GM23338 (cell line): ENCODE measurements at regions not wholly inside any gene's neighbourhood (a gene's known extent, or its start where the extent isn't known, plus 50 kb on each side); places are given as distances from the start of the nearest gene placed in this dataset.

Experiments used
- ATAC-seq: fragments of 200-7000 bp; cut with Tn5 transposase; 3 replicates; pipeline ENCODE4 v1.9.1; 2020
- DNase-seq: peaks from one replicate; pipeline ENCODE4 v3.0.0-alpha.2; 2015; ENCODE audit warnings: low spot score
- H2AFZ ChIP-seq: fragments of 200-600 bp; sonication (generic); 2 replicates; pipeline ENCODE4 v1.8.0; 2016; ENCODE audit warnings: antibody characterized with exemption, mild to moderate bottlenecking, moderate library complexity
- H3F3A ChIP-seq: fragments of 200-600 bp; sonication (generic); replicated peaks from 2 replicates; pipeline ENCODE4 v1.8.0; 2017; ENCODE audit warnings: antibody characterized with exemption, mixed run types, low read depth
- H3K27ac ChIP-seq: fragments of 200-600 bp; sonication (generic); 2 replicates; pipeline ENCODE4 v1.6.1; 2016; ENCODE audit warnings: low read depth
- H3K27me3 ChIP-seq: fragments of 200-600 bp; sonication (generic); 2 replicates; pipeline ENCODE4 v1.8.0; 2016; ENCODE audit warnings: mild to moderate bottlenecking, mixed run types, moderate library complexity; ENCODE audit not compliant: insufficient read depth
- H3K36me3 ChIP-seq: fragments of 200-600 bp; sonication (generic); 2 replicates; pipeline ENCODE4 v1.8.0; 2016; ENCODE audit warnings: mild to moderate bottlenecking; ENCODE audit not compliant: insufficient read depth
- H3K4me1 ChIP-seq: fragments of 200-600 bp; sonication (generic); 2 replicates; pipeline ENCODE4 v1.8.0; 2016; ENCODE audit warnings: mild to moderate bottlenecking, moderate library complexity; ENCODE audit not compliant: insufficient read depth
- H3K4me2 ChIP-seq: fragments of 200-600 bp; sonication (generic); 2 replicates; pipeline ENCODE4 v1.7.1; 2017; ENCODE audit warnings: mixed run types
- H3K4me3 ChIP-seq: fragments of 200-600 bp; sonication (generic); 2 replicates; pipeline ENCODE4 v1.6.1; 2016; ENCODE audit warnings: mixed run types
- H3K79me2 ChIP-seq: fragments of 200-600 bp; sonication (generic); replicated peaks from 2 replicates; pipeline ENCODE4 v1.8.0; 2017; ENCODE audit warnings: mild to moderate bottlenecking; ENCODE audit not compliant: insufficient read depth
- H3K9me2 ChIP-seq: fragments of 200-600 bp; sonication (generic); 2 replicates; pipeline ENCODE4 v1.8.0; 2017; ENCODE audit not compliant: insufficient read depth
- H4K20me1 ChIP-seq: fragments of 200-600 bp; sonication (generic); replicated peaks from 2 replicates; pipeline ENCODE4 v1.8.0; 2017; ENCODE audit warnings: mild to moderate bottlenecking; ENCODE audit not compliant: insufficient read depth
- H3K27ac Mint-ChIP-seq: 2 replicates; pipeline ENCODE4 v1.8.0; 2020; ENCODE audit warnings: inconsistent platforms, mild to moderate bottlenecking, moderate library complexity, mixed read lengths
- H3K27me3 Mint-ChIP-seq: 3 replicates; pipeline ENCODE4 v1.8.0; 2022; ENCODE audit warnings: low read depth, mild to moderate bottlenecking, moderate library complexity, mixed read lengths, inconsistent platforms; ENCODE audit not compliant: insufficient read depth, poor library complexity
- H3K36me3 Mint-ChIP-seq: 3 replicates; pipeline ENCODE4 v1.8.0; 2021; ENCODE audit warnings: low read depth, mild to moderate bottlenecking, inconsistent platforms, moderate library complexity, mixed read lengths
- H3K4me1 Mint-ChIP-seq: 3 replicates; pipeline ENCODE4 v1.8.0; 2020; ENCODE audit warnings: mild to moderate bottlenecking, inconsistent platforms, mixed read lengths
- H3K4me3 Mint-ChIP-seq: 3 replicates; pipeline ENCODE4 v1.8.0; 2021; ENCODE audit warnings: moderate library complexity, mild to moderate bottlenecking, inconsistent platforms, mixed read lengths
- H3K9me3 Mint-ChIP-seq: 3 replicates; pipeline ENCODE4 v1.8.0; 2020; ENCODE audit warnings: moderate library complexity, mild to moderate bottlenecking, inconsistent platforms, mixed read lengths
- CREB1 ChIP-seq: fragments of 250-450 bp; sonication (Bioruptor Pico); IDR thresholded peaks from 2 replicates; pipeline ENCODE4 v1.5.0; 2020; ENCODE audit warnings: low read depth, mild to moderate bottlenecking, moderate library complexity
- EZH2phosphoT487 ChIP-seq: fragments of 200-600 bp; sonication (generic); IDR thresholded peaks from one replicate; pipeline ENCODE4 v1.8.1; 2018; ENCODE audit warnings: antibody characterized with exemption; ENCODE audit not compliant: unreplicated experiment
- NANOG ChIP-seq: IDR thresholded peaks from 2 replicates; pipeline ENCODE4 v1.6.1; 2016; ENCODE audit warnings: antibody characterized with exemption, borderline replicate concordance
- POLR2AphosphoS5 ChIP-seq: IDR thresholded peaks from 2 replicates; pipeline ENCODE4 v1.6.1; 2016; ENCODE audit warnings: antibody characterized with exemption, low read depth
- REST ChIP-seq: IDR thresholded peaks from one replicate; pipeline ENCODE4 v1.6.1; 2018; ENCODE audit warnings: antibody characterized with exemption; ENCODE audit not compliant: unreplicated experiment
- STAT1 ChIP-seq: IDR thresholded peaks from one replicate; pipeline ENCODE4 v1.6.1; 2016; ENCODE audit warnings: antibody characterized with exemption; ENCODE audit not compliant: unreplicated experiment
- ZNF114 ChIP-seq: fragments of 250-450 bp; sonication (Bioruptor Pico); IDR thresholded peaks from 2 replicates; pipeline ENCODE4 v1.5.0; 2020; ENCODE audit warnings: mild to moderate bottlenecking, moderate library complexity
- ZNF331 ChIP-seq: fragments of 250-450 bp; sonication (Bioruptor Pico); IDR thresholded peaks from 2 replicates; pipeline ENCODE4 v1.5.0; 2020; ENCODE audit warnings: low read depth, mild to moderate bottlenecking, moderate library complexity
- ZNF462 ChIP-seq: fragments of 250-450 bp; sonication (Bioruptor Pico); IDR thresholded peaks from 2 replicates; pipeline ENCODE4 v1.5.0; 2020; ENCODE audit warnings: mild to moderate bottlenecking, moderate library complexity

- TF ChIP-seq REST (no peak), ZNF114 (CRISPR knock-in tag) (no peak), CREB1 (CRISPR knock-in tag) (no peak), ZNF331 (no peak), ZNF462 (CRISPR knock-in tag) (no peak)
Observed at GRCh38 chr11:109033627-109034338, 368.9 kb downstream of the DDX10 start (continued).

- Mint-ChIP-seq H3K27ac (no peak overlapping the region), H3K27me3 (peaks cover 6% of the 10 kb centered on the region), H3K9me3 (0 out of 3 replicates have a peak, but pooled peaks cover 3% of the 10 kb centered on the region), H3K36me3 (no peaks in the 10 kb centered on the region), H3K4me1 (peaks cover 17% of the 10 kb centered on the region), H3K4me3 (no peak overlapping the region)
- no peak overlapping the region for H3K27ac ChIP-seq
- no peak overlapping the region for H3K4me3 ChIP-seq
- peaks cover 15% of the 10 kb centered on the region for H3K4me1 ChIP-seq
- H3K27me3 ChIP-seq = no peaks in the 10 kb centered on the region
- H3K4me2 ChIP-seq = no peak overlapping the region
- no peaks in the 10 kb centered on the region for H3K9me2 ChIP-seq
- no peaks in the 10 kb centered on the region for H3K36me3 ChIP-seq
- no peaks in the 10 kb centered on the region for H3F3A ChIP-seq
- DNase-seq = no peak
- ATAC-seq = no peak
- no peak overlapping the region for H2AFZ ChIP-seq
- no peaks in the 10 kb centered on the region for H4K20me1 ChIP-seq
- no peaks in the 10 kb centered on the region for H3K79me2 ChIP-seq
- TF ChIP-seq STAT1 (no peak), NANOG (no peak), REST (no peak), POLR2AphosphoS5 (no peak), EZH2phosphoT487 (no peak), CREB1 (CRISPR knock-in tag) (no peak)
Observed at GRCh38 chr11:109034339-109034696, 369.4 kb downstream of the DDX10 start.
